NCI-H69 (cell line): ENCODE measurements at regions not wholly inside any gene's neighbourhood (a gene's known extent, or its start where the extent isn't known, plus 50 kb on each side); places are given as distances from the start of the nearest gene placed in this dataset.

Experiments used
- DNase-seq: peaks from one replicate; lab custom pipeline; 2025; lab: John Stamatoyannopoulos, UW

DNA sequence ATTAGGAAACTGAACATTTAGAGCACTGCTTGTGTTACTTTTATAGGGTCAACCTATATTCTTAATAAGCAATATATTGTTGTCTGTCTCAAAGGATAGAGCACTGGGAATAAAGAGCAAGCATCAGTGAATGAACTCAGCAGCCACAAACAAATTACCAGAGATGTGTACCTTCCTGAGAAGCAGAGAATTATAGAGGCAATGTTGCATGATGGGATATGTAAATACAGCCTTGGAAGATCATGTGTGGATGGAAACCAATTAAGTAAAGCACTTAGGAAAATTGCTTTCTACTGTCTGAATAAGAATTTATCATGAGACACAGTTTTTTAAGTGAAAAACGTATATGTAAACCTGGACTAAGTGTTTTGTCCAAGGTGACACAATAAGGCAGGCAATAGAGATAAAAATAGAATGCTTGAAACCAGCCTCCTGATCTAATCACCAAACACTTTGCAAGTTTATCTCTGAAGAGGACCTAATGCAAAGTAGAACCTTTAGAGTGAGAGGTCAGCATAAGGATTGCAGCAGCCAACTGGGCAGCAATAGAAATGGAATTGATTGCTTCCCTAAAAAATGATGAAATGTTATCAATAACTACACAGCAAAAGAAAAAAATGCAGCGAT, 848.0 kb downstream of the TUSC7 start:
- DNase-seq, result peak; percentile 16

DNA sequence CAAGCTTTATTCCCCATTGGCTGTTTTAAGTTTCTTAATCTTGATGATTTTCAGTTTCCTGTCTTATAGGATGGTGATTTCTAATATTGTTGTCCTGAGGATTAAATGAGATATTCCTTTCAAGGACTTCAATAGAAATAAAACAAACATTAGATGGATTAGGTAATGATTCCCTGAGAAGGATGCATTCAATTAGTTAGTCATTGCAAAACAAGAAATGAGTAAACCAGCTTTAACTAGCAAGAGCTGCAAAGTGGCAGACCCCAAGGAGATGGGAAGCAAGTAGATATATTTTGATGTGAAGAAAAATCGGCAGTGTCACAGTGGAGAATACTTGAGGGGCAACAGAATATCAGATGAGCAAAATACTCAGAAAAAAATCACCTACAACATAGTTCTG, 849.1 kb downstream of the TUSC7 start:
- DNase-seq, result no peak

DNA sequence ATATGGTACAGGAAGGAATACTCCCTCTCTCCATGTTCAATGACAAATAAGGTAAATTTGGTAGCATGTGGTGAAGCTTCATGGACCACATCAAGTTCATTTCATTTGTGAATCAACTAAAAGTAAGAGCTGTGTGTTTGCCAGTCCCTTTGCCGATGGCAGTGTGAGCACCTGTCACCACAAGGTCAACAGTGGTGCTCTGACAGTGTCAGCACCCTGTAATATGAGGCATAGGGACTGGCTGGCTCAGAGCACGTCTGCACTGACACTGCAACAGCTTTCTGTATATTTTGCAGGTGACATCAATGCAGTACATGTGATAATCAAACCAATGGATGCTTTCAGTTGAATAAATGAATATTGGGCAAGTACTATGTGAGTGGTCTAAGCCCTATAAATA, 852.4 kb downstream of the TUSC7 start:
- no peak for DNase-seq

DNA sequence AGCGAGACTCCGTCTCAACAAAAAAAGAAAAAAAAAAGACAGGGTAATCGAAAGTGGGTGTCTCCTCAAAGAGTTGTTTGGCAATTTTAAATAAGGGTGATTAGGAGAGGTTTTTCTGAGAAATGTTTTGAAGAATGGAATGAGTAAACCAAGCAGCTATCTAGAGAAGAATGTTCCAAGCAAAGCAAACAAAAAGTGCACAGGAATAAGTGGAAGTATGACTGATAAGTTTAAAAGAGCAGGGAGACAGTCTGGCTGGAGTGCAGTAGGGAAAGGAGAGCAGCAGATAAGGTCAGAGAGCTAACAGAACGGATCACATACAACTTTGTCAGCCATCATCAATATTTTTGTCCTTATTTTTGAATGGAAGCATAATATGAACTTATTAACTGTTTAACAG, 853.5 kb downstream of the TUSC7 start:
- no peak for DNase-seq

DNA sequence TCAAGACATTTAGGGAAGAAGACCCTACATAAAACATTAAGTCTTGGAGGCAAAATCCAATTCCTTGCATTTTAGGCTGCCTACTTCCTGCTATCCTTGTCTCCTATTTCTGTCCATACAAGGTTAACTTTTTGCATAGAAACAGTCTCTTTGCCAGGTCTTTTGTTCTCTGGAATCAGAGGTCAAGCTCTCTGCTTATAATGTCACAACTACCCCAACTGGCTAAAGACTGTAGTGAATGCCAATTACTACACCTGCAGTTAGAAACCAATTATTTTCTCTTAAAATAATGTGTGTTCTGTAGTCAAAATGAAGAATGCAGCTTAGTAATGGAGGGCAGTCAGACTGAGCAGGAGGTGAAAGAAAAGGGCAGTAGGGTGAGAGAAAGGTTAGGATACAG, 856.2 kb downstream of the TUSC7 start:
- no peak for DNase-seq

DNA sequence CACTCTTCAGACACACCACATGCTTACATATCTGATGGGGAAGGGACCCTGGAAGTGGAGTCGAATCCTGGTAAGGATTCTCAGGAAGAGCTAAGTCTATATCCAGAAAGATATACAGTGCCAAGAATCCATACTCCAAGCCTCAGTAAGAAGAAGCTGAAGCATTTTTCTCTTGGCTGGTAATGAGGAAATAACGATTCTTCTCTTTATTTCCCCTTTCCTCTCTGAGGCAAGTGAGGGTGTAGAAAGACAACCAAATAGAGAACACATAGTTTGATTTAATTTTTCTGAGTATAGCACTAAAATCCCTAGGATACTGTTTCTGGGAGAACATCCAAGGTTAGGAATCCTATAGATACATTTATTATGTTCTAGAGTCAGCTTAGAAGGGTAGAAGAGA, 857.3 kb downstream of the TUSC7 start:
- DNase-seq, result no peak

DNA sequence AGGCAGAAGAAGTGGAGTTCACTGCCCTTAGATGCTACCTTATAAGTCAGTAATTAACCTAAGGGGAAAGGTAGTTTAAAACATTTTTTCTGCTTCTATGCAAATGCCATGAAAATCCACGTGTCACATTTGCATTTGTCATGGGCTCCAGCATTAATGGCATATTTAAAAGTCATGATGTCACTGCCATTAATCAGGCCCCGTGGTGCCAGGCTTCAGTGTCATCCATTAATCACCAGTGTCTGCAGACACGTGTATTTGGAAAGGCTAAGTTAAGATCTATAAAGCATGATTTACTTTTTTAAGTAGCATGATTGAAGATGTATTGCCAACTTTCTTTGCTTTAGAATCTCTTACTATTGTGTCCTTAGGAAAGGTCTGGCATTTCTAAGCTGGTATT, 857.8 kb downstream of the TUSC7 start:
- no peak for DNase-seq

DNA sequence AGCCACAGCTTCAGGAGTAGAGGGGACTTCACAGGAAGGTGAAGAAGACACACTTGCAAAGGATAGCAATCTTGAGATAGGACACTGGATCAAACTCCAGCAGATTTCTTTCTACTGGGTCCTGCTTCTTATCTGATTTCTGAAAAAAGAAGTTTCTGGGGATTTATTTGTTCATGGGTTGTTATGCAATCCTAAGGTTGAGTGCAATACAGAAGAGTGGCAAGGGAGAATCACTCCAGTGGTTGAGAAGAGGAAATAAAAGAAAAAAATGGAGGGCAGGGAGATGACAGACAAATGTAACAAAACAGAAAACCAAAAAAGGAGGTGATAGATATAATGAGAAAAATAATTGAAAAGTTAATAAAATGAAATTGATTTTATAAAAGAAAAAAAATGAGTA, 858.3 kb downstream of the TUSC7 start:
- no peak for DNase-seq

DNA sequence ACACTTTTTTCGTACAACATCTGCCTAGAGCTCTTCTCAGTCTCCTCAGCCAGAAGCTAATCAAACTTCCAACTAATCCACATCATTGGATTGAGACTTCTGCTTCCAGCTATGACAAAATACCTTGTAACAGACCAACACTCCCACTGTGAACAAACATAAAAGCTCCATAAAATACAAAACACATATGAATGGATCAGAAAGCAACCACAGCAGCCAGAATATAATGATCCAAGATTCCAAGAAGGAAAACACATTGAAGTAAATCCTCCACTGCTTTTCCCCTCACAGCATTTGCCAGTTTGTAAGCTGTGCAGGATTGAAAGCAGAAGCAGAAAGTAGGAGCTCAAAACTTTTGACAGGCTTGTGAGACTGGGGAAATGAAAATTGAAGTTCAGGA, 863.2 kb downstream of the TUSC7 start:
- no peak for DNase-seq

DNA sequence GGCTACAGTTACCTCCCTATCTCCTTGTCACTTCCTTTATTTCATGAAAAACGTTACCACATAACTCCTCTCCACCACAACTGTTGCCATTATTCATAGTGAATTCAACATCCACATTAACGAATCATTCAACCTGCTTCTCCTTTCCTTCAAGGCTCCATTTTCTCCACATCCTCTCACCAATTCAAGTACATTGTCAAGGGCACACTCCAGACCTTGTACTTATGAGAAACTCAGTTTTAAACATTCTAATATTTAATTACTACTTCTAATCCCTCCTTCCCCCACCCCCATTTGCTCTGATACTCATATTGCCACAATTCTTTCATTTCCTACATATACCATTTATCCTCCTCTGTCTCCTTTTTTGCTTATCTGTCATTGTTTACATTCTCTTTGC, 871.2 kb downstream of the TUSC7 start:
- DNase-seq, result no peak

DNA sequence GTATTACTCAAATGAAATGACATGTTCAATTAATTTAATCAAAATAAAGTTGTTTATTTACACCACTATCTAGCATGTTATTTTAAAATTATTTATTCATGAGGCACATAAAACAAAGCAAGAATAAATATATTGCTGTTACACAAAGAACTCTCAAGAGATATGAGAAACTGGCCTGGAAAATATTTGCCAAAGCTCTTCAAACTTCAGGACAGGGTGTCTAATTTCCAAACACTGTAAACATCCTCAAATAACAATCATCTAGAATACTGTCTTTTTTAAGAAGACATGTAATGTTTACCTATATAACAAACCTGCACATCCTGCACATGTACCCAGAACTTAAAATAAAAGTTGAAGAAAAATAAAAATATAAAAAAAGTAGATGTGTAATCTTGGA, 876.6 kb downstream of the TUSC7 start:
- DNase-seq, result no peak

DNA sequence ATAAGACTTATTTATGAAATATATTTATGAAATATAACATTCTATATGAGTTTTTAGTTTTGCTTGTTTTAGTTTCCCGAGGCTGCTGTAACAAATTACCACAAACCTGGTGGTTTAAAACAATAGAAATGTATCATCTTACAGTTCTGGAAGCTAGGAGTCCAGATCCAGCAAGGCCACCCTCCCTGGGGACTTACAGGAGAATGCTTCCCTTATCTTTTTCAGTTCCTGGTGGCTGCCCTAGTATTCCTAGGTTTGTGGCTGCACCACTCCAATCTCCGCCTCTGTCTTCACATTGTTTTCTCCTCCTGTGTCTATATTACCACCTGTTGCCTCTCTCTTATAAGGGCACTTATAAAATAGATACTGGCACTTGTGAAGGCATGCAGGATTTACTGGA, 877.8 kb downstream of the TUSC7 start:
- DNase-seq, result peak; percentile 0

DNA sequence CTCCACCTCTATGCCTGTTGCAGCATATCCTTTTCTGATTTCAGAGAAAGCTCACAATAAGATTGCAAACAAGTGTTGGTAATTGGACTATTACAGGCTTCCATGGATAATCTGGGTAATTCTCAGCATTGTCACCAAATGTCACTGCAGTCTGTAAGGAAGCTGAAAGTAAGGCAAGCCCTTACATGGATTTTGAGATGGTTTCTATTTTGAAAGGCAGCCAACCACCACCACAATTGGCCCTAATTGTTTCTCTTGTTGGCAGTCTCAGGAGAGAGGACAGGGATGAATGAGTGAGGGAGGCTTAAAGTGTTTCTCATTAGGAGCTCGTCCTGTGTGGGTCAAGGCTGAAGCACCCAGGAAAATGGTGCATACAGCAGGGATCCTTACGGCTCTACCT, 879.9 kb downstream of the TUSC7 start:
- peak; percentile 6 for DNase-seq

DNA sequence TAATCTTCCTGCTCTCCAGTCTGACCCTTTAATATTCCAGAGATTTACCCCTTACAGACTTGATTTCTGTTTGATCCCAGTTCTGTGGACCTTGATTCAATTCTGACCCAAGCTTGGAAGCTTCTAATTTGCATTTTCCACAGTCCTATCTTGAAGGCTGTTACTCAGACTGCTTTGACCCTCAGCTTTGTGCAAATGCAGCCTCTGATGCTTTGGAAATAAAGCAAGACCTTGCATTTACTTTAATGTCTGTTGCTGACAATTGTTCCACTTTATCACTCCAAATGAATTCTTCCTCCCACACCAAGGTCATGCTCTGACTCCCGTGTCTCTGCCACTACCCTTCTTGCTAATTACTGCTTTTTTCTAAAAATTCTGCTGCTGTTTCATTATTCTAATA, 886.0 kb downstream of the TUSC7 start:
- DNase-seq, result no peak

DNA sequence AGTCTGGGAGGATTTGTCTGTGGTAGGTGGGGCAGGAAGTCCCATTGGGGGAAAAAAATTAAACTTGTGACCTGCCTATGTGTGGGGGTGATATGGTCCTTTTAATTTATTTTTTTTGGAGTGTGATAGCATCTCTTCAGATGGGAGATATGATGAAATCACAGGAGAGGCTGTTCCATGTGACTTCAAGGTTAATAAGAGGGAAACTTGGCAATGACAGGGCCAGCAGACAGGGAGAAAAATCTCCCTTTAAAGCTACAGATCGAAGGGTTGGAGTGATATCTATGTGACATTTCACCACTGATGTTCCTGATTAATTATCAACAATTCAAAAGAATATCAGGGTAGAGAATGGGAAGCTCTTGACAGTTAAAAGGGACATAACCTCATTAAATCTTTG, 886.9 kb downstream of the TUSC7 start:
- DNase-seq, result no peak

DNA sequence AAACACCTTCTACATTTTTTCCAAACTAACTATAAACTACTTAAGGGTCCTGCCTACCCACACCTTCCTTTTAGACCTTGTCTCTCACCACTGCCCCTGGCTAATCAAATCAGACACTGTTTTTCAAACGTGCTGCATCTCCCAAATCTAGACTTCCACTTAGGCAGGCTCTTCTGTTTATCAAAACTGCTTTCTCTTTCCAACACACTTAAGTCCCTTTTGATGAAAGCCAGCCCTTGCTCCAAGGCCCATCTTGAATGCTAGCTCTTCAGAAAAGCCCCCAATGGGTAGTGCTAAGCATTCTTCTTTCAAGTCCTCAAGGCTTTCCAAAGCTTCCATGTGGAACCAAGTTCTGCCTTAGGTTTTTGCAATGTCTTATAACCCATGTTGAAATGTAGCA, 888.3 kb downstream of the TUSC7 start:
- DNase-seq, result no peak

DNA sequence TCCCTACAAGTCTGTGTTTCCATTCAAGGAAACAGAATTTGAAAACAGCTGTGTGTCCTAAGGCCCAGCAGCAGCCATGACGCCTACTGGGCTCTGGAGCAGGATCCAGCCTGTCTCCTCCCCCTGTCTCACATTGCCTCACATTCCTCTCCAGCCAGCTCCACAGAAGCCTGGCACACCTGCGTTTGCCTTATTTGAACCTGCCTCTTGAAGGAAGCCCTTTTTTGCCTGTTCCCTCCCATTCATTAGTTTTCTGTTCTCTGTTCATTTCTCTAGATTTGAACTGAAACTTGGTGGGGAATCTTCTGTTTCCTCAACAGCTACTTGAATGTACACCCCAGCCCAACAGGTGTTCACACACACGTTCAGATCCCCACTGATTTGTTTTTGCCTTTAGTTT, 890.5 kb downstream of the TUSC7 start:
- no peak for DNase-seq

DNA sequence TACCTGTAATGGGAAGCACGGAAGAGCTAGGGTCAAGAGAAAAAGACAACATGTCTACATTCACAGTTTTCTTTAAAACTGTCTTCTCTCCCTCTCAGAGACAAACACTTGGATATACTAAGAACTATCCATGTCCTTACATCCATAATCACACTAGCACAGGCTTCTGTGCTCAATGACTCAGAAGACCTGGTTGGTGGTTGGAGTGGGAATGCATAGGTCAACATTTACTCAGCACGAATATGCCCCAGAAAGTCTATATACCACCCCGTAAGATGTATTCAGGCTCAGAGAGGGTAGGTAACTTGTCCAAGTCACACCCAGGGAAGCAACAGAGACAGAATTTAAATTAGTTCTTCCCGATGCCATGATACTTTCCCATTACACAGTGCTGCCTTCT, 891.1 kb downstream of the TUSC7 start:
- DNase-seq, result no peak

DNA sequence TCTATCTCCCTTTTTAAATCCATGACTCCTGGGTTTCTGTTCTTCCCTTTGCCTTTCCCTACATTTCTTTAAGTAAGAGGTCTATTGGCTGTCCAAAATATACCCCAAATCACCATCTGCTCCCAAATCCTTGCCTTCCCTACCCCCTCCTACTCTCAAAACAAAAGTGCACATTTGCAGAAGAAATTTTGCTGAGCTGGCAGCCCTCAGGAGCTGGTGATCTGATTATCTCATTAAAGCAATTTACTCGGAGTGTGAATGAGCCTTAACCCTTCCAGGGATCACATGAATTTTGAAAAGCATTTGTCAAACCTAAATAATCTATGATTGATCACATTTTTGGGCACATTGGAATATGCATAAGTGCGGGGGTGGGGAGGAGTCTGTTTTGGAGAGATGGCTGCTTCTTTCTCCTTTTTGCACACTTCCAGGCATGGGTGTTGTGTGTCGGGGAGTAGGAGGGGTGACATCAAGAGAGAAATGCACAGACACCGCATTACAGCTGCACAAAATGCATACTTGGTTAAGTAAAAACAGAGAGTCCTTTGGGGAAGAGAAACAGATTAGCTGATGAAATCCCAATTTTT, 892.6 kb downstream of the TUSC7 start:
- no peak for DNase-seq

DNA sequence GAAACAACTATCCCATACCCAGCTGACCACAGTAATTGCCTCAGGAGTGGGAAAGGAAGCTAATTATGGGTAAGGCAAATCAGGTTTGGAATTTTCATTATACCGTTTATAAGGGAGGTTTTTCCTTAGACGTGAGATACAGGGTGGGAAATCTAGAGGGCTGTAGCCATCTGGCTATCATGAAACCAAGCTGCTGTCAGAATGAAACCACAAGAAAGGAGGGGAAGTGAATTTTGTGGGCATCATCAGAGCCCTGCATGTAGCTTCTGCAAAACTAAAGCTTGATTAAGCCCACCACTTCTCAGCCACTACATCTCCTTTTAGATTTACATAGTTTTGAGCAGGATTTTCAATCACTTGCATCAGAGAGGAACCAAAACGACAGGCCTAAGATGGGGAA, 893.5 kb downstream of the TUSC7 start:
- no peak for DNase-seq

DNA sequence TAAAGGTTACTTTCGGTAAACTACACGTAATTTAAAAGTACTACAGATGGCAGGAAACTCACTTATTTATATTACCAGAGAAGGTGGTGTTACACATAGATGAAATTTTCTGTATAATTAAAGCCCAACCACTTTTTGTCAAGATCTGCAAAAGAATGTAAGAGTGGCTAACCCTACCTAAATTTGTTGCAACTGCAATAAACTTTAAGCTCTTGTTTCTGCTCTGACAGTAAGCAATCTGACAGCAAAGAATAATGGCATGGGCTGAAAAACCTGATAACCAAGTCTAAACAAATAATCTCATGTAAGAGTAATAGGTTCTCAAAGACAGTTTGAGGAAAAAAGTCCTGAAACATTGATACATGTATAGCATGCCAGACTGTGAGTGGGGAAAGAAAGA, 897.3 kb downstream of the TUSC7 start:
- no peak for DNase-seq

DNA sequence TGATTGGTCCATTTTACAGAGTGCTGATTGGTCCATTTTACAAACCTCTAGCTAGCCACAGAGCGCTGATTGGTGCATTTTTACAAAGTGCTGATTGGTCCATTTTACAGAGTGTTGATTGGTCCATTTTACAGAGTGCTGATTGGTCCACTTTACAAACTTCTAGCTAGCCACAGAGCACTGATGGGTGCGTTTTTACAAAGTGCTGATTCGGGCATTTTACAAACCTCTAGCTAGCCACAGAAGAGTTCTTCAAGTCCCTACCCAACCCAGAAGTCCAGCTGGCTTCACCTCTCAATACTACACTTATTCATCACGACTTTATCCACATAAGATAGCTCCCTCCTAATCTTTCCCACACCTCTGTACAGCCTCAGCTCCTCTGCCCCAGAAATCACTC, 899.8 kb downstream of the TUSC7 start:
- no peak for DNase-seq

DNA sequence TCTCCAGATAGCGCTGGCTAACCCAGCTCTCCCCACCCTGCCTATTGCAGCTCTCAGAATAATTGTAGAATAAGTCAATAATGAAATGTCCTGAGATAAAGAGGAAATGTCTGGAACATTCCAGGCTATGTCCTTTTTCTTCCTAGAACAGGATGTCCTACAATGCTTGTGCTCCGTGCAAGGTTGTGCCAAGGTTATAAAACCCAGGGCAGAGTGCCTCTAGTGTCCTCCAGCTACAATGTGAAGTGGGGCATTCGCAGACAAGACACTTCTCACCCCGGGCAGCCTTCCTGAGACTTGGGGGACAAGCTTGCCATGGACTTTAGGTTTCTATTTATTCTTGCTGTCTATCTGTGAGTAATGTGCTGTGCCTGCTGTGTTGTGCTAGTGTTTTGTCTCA, 900.6 kb downstream of the TUSC7 start:
- no peak for DNase-seq

DNA sequence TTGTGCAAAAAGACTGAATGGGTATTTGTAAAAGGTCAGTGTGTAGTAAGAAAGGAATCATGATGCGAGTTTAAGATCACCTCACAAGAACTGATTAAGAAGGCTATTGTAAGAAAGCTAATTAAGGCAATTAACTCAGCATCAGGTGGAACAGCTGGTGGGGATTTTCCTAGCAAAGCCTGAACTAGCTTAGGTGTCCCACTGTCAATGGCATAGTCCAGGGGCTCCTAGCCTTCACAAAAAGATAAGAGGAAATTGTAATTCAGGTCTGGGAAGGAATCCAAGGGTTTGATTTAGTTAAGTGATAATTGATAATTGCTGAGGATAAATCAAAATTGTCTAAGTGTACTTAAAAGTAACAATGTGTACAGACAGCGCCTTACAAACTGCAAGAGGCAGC, 901.6 kb downstream of the TUSC7 start:
- DNase-seq, result peak; percentile 75

DNA sequence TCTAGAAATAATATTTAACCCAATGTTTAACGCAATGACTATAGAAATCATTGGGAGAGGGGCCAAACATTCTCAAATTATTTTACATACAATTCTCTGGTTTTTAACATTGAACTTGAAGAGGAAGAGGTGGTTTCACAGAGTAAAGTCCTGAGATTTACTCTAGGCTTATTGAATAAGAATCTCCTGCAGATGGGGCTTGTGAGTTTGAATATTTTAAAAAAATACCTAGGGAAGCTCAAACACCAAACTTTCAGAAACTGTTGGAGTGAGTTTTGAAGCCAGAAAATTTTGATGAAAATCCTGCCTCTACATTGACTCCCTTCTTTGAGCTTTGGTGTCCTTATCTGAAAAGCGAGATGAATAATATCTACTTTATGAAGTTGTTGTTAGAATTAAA, 906.6 kb downstream of the TUSC7 start:
- DNase-seq, result no peak
